Hepatocyte (in vitro differentiated cells): ENCODE measurements at regions not wholly inside any gene's neighbourhood (a gene's known extent, or its start where the extent isn't known, plus 50 kb on each side); places are given as distances from the start of the nearest gene placed in this dataset.
"Not testable (repeated sequence)": the region's sequence is repeated elsewhere in the genome, so short reads cannot be mapped to it uniquely, and the experiment has no call there.

Source experiments
- DNase-seq: peaks from one replicate; pipeline ENCODE4 v3.0.0-alpha.2; 2016; ENCODE audit warnings: low spot score
- H2AFZ ChIP-seq: fragments of 200-600 bp; sonication (generic); 2 replicates; pipeline ENCODE4 v1.6.0; 2016; ENCODE audit warnings: antibody characterized with exemption, mild to moderate bottlenecking
- H3K27ac ChIP-seq: fragments of 200-600 bp; sonication (generic); 2 replicates; pipeline ENCODE4 v1.5.1; 2016; ENCODE audit warnings: mild to moderate bottlenecking
- H3K27me3 ChIP-seq: fragments of 200-600 bp; sonication (generic); 2 replicates; pipeline ENCODE4 v1.6.1; 2016
- H3K36me3 ChIP-seq: fragments of 200-600 bp; sonication (generic); replicated peaks from 2 replicates; pipeline ENCODE4 v1.5.1; 2016; ENCODE audit warnings: low read depth; ENCODE audit not compliant: insufficient read depth
- H3K4me1 ChIP-seq: fragments of 200-600 bp; sonication (generic); 2 replicates; pipeline ENCODE4 v1.5.1; 2016; ENCODE audit warnings: mild to moderate bottlenecking, moderate library complexity; ENCODE audit not compliant: insufficient read depth
- H3K4me2 ChIP-seq: fragments of 200-600 bp; sonication (generic); 2 replicates; pipeline ENCODE4 v1.6.0; 2016
- H3K4me3 ChIP-seq: fragments of 200-600 bp; sonication (generic); 2 replicates; pipeline ENCODE4 v1.5.1; 2016; ENCODE audit warnings: mild to moderate bottlenecking
- H3K79me2 ChIP-seq: fragments of 200-600 bp; sonication (generic); 2 replicates; pipeline ENCODE4 v1.6.0; 2017; ENCODE audit warnings: mild to moderate bottlenecking
- H3K9me2 ChIP-seq: fragments of 200-600 bp; sonication (generic); replicated peaks from 2 replicates; pipeline ENCODE4 v1.6.0; 2017; ENCODE audit warnings: mild to moderate bottlenecking; ENCODE audit not compliant: insufficient read depth
- H3K9me3 ChIP-seq: fragments of 200-600 bp; sonication (generic); 2 replicates; pipeline ENCODE4 v1.5.1; 2016; ENCODE audit warnings: low read depth, mild to moderate bottlenecking
- H4K20me1 ChIP-seq: fragments of 200-600 bp; sonication (generic); 2 replicates; pipeline ENCODE4 v1.6.0; 2016; ENCODE audit warnings: mild to moderate bottlenecking; ENCODE audit not compliant: insufficient read depth, poor library complexity, severe bottlenecking
- EZH2 ChIP-seq: fragments of 200-600 bp; sonication (generic); IDR thresholded peaks from 2 replicates; pipeline ENCODE4 v1.6.1; 2016; ENCODE audit warnings: antibody characterized with exemption, mild to moderate bottlenecking, borderline replicate concordance
- EZH2phosphoT487 ChIP-seq: fragments of 200-600 bp; sonication (generic); IDR thresholded peaks from one replicate; pipeline ENCODE4 v1.6.1; 2018; ENCODE audit warnings: antibody characterized with exemption, mild to moderate bottlenecking, low read depth, moderate library complexity; ENCODE audit not compliant: unreplicated experiment, severe bottlenecking
- WGBS: methylation state at CpG from one replicate; pipeline ENCODE4 v1.1.6; 2016; ENCODE audit warnings: low lambda C conversion rate; ENCODE audit errors: missing lambda C conversion rate; 5-methylcytosine and 5-hydroxymethylcytosine counted together
- TF ChIP-seq, protein P1 (sequence below): fragments of 200-600 bp; sonication (generic); IDR thresholded peaks from 2 replicates; pipeline ENCODE4 v1.5.1; 2016; ENCODE audit warnings: antibody characterized with exemption, mild to moderate bottlenecking; ENCODE audit not compliant: poor library complexity

DNA sequence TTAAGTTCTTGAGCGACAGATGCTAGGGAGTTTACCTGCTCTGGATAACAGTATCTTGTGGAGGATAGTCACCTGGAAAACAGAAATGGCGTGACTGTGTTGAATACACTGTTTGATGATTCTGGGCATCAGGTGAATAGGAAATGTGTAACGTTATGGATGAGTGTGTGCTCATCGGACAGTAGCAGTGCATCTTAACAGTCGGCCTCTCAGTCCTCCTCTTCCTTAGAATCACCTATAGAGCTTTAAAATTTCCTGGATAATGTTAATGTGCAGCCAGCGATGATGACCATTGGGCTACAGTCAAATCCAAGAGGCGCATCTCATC, 217.7 kb downstream of the OR2B2 start:
- H3K4me1 ChIP-seq, result peaks cover 9% of the 10 kb centered on the region
- H2AFZ ChIP-seq, result peak overlapping the region; percentile 99
- 31% methylated on average over 7 of the region's 7 CpGs for WGBS
- peak overlapping the region; percentile 81 for H3K4me2 ChIP-seq
- no peak for DNase-seq
- H3K9me3 ChIP-seq, result no peaks in the 10 kb centered on the region
- no peaks in the 10 kb centered on the region for H3K36me3 ChIP-seq
- peak overlapping the region; percentile 95 for H3K27ac ChIP-seq
- no peaks in the 10 kb centered on the region for H4K20me1 ChIP-seq
- H3K27me3 ChIP-seq, result no peaks in the 10 kb centered on the region
- peaks cover 31% of the 10 kb centered on the region for H3K79me2 ChIP-seq
- H3K4me3 ChIP-seq, result peak overlapping the region; percentile 93
- TF ChIP-seq EZH2 (no peak), EZH2phosphoT487 (no peak)
- TF ChIP-seq, protein P1, sequence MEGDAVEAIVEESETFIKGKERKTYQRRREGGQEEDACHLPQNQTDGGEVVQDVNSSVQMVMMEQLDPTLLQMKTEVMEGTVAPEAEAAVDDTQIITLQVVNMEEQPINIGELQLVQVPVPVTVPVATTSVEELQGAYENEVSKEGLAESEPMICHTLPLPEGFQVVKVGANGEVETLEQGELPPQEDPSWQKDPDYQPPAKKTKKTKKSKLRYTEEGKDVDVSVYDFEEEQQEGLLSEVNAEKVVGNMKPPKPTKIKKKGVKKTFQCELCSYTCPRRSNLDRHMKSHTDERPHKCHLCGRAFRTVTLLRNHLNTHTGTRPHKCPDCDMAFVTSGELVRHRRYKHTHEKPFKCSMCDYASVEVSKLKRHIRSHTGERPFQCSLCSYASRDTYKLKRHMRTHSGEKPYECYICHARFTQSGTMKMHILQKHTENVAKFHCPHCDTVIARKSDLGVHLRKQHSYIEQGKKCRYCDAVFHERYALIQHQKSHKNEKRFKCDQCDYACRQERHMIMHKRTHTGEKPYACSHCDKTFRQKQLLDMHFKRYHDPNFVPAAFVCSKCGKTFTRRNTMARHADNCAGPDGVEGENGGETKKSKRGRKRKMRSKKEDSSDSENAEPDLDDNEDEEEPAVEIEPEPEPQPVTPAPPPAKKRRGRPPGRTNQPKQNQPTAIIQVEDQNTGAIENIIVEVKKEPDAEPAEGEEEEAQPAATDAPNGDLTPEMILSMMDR, result no peak
- H3K9me2 ChIP-seq, result no peaks in the 10 kb centered on the region

DNA sequence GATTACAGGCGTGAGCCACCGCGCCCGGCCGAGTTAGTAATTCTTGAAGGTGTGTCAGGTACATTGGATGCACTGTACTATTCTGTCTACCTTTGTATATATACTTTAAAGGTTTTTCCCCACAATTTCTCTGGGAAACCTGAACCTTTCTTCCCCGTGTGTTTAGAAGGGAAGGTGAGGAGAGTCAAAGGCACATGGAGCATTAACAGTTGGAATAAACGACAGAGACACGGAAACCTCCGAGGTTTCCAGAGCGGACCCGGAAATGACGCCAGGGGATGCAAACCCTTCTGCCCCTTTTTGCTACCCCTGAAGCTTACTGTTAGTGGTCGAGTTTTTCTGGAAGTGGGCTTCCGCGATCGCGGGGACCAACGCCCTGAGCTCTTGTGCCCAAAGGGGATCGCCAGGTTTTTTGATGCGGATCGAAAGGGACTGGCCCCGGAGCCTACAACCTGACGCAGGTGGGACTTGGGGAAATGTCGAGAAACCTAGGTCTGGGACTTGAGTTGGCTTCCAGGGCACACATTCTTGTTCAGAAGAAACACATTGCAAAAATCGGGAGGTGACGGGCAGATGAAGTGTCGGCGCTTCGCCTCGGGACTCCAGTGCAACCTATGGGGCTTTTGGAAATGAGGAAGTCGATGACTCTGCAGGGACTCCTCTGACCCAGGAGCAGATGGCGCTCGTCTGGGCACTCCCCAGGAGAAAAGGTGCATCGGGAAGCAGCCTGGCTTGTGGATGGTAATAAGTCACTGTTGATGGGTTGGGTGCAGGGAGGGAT, 218.2 kb downstream of the OR2B2 start:
- Histone ChIP-seq H2AFZ (peak overlapping the region; percentile 99), H3K9me3 (no peaks in the 10 kb centered on the region), H4K20me1 (no peaks in the 10 kb centered on the region), H3K79me2 (peaks cover 31% of the 10 kb centered on the region), H3K27me3 (no peaks in the 10 kb centered on the region), H3K4me3 (peak overlapping the region; percentile 93), H3K4me2 (peak overlapping the region; percentile 81), H3K27ac (peak overlapping the region; percentile 95), H3K9me2 (no peaks in the 10 kb centered on the region), H3K36me3 (no peaks in the 10 kb centered on the region), H3K4me1 (peaks cover 9% of the 10 kb centered on the region)
- peak; percentile 72 for DNase-seq
- TF ChIP-seq EZH2, result no peak
- TF ChIP-seq, protein P1, result peak; percentile 7
- TF ChIP-seq EZH2phosphoT487, result no peak
- 1% methylated on average over 34 of the region's 34 CpGs for WGBS

DNA sequence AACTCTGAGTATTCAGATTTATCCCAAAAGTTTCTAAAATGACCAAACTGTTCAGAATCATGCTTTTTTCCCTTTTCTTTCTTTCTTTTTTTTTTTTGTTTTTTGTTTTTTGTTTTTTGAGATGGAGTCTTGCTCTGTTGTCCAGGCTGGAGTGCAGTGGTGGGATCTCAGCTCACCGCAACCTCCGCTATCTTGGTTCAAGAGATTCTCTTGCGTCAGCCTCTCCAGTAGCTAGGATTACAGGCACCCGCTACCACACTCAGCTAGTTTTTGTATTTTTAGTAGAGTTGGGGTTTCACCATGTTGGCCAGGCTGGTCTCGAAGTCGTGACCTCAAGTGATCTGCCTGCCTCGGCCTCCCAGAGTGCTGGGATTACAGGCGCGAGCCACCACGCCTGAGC, 219.2 kb upstream of the ZNF184 start:
- not testable (repeated sequence) for H3K27me3 ChIP-seq, H3K9me3 ChIP-seq, H3K4me3 ChIP-seq, H3K36me3 ChIP-seq, H3K4me2 ChIP-seq, H3K27ac ChIP-seq, H3K4me1 ChIP-seq, H2AFZ ChIP-seq, DNase-seq, H3K9me2 ChIP-seq, H4K20me1 ChIP-seq
- 91% methylated on average over 10 of the region's 10 CpGs for WGBS
- H3K79me2 ChIP-seq, result peaks cover 23% of the 10 kb centered on the region

DNA sequence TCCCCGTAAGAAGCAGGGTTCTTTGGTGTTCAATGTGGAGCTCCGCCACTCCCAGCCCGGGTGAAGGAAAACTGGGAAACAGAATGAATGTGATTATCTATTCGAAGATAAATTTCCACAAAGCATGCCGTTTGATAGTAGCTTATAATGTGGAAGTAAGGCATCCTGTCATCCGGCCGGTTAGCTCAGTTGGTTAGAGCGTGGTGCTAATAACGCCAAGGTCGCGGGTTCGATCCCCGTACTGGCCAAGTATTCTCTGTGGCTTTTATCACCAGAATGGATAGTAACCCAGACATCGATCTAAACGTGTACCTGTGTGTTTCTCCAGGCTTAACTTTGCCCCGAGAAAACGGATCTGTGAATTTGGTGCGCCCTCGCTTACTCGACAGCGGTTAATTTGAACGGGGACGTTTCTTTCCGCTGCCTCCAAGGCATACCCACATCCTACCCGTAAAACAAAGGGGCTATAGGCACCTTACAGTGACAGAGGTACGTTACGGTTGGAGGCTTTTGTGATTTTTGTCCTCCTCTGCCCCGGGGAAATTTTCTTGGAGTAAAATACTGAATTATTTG, 215.2 kb upstream of the ZNF184 start:
- no peaks in the 10 kb centered on the region for H4K20me1 ChIP-seq
- under 1% methylated on average over 28 of the region's 28 CpGs for WGBS
- peak overlapping the region; percentile 74 for H3K27ac ChIP-seq
- H3K4me3 ChIP-seq, result peak overlapping the region; percentile 73
- peak; percentile 90 for DNase-seq
- no peaks in the 10 kb centered on the region for H3K79me2 ChIP-seq
- no peak for TF ChIP-seq EZH2
- no peak for TF ChIP-seq EZH2phosphoT487
- TF ChIP-seq, protein P1, result no peak
- no peaks in the 10 kb centered on the region for H3K36me3 ChIP-seq
- H3K27me3 ChIP-seq, result no peaks in the 10 kb centered on the region
- peak overlapping the region; percentile 69 for H2AFZ ChIP-seq
- peak overlapping the region; percentile 81 for H3K4me2 ChIP-seq
- H3K4me1 ChIP-seq, result no peaks in the 10 kb centered on the region
- H3K9me3 ChIP-seq, result no peaks in the 10 kb centered on the region
- H3K9me2 ChIP-seq, result no peaks in the 10 kb centered on the region
